HFFc6 (cell line): ENCODE measurements at regions not wholly inside any gene's neighbourhood (a gene's known extent, or its start where the extent isn't known, plus 50 kb on each side); places are given as distances from the start of the nearest gene placed in this dataset.

ENCODE experiments used
- DNase-seq: peaks from one replicate; pipeline ENCODE4 v3.0.0-alpha.2; 2018
- H3K27ac Mint-ChIP-seq: 2 replicates; pipeline ENCODE4 v1.8.0; 2020; ENCODE audit warnings: mild to moderate bottlenecking, mixed read lengths
- H3K27me3 Mint-ChIP-seq: 2 replicates; pipeline ENCODE4 v1.8.0; 2021; ENCODE audit warnings: mild to moderate bottlenecking, moderate library complexity, mixed read lengths; ENCODE audit not compliant: insufficient read depth
- H3K36me3 Mint-ChIP-seq: 2 replicates; pipeline ENCODE4 v1.8.0; 2021; ENCODE audit warnings: low read depth, mixed read lengths
- H3K4me1 Mint-ChIP-seq: 2 replicates; pipeline ENCODE4 v1.8.0; 2020; ENCODE audit warnings: low read depth, mixed read lengths
- H3K4me3 Mint-ChIP-seq: 2 replicates; pipeline ENCODE4 v1.8.0; 2020; ENCODE audit warnings: mild to moderate bottlenecking, moderate library complexity, mixed read lengths
- H3K9me3 Mint-ChIP-seq: 2 replicates; pipeline ENCODE4 v1.8.0; 2020; ENCODE audit warnings: mild to moderate bottlenecking, mixed read lengths
- TF ChIP-seq, protein P1 (sequence below): fragments of 200-600 bp; sonication (generic); IDR thresholded peaks from 2 replicates; pipeline ENCODE4 v1.5.0; 2021; ENCODE audit warnings: antibody characterized with exemption, mild to moderate bottlenecking

DNA sequence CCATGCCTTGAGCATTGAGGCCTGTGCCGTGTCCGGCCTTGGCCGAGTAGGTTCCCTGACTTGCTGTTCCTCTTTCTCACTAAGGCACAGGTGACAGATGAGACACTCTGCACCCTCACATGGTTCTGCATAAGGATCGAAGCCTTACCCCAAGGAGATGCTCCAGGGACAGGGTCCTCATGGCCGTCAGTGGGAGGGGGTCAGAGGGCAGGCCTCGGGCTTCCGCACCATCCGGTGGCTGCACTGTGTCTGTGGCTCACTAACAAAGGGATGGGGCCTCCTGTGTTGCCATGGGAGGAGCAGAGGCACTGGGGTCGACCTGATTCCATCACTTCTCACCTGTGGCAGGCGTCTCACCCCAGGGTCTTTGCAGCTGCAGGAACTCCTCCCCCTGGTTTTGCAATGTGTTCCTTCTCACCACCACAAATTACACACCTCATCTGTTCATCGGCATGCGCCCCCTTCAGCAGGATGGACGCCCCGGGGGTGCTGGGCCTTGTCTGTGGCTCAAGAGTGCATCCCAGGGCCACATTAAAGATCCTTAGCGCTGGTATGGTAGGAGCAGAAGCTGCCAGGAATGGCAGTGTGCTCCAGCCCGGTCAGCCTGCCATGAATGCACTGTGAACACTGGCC is 113.3 kb upstream of the SOX1 start:
- DNase-seq: no peak

DNA sequence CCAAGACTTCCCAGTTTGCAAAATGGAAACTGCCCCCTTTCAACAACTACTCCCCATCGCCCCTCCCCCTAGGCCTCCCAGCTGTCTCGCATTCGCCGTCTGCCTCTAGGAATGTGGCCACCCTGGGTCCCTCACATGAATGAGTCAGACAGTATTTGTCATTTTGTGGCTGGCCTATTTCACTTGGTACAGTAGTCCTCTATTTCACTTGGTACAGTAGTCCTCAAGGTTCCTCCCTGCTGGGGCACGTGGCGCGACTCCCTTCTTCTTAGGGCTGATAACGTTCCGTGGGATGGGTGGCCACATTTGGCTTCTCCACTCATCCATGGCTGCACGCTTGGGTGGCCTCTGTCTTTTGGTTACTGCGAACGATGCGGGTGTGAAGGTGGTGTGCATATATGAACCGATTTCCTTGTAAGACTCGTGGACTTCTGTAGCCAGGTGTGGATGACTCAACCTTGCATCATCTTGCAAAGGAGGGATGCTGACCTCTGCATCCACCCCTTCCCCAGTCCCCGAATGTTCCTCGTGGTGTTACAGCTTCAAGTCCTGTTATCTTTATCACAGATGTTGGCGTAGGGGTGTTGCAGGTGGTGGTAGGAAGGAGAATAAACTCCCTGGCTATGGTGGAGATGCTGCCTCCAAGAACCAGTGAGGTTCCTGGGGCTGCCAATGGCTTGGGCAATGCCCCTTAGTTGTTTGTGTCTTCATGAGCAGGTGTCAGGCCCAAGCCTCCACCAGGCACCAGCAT is 112.1 kb upstream of the SOX1 start:
- TF ChIP-seq, protein P1, sequence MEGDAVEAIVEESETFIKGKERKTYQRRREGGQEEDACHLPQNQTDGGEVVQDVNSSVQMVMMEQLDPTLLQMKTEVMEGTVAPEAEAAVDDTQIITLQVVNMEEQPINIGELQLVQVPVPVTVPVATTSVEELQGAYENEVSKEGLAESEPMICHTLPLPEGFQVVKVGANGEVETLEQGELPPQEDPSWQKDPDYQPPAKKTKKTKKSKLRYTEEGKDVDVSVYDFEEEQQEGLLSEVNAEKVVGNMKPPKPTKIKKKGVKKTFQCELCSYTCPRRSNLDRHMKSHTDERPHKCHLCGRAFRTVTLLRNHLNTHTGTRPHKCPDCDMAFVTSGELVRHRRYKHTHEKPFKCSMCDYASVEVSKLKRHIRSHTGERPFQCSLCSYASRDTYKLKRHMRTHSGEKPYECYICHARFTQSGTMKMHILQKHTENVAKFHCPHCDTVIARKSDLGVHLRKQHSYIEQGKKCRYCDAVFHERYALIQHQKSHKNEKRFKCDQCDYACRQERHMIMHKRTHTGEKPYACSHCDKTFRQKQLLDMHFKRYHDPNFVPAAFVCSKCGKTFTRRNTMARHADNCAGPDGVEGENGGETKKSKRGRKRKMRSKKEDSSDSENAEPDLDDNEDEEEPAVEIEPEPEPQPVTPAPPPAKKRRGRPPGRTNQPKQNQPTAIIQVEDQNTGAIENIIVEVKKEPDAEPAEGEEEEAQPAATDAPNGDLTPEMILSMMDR: no peak
- Mint-ChIP-seq H3K4me1 (no peaks in the 10 kb centered on the region), H3K27ac (no peak overlapping the region), H3K4me3 (no peak overlapping the region), H3K27me3 (no peaks in the 10 kb centered on the region; the same call in none of the 2 replicates), H3K9me3 (peaks cover 58% of the 10 kb centered on the region), H3K36me3 (peaks cover 4% of the 10 kb centered on the region; the same call in 1 of the 2 replicates)
- no peak for DNase-seq

More for the DNA sequence above, 113.3 kb upstream of the SOX1 start:
- no peaks in the 10 kb centered on the region; the same call in none of the 2 replicates for H3K27me3 Mint-ChIP-seq
- no peaks in the 10 kb centered on the region for H3K4me1 Mint-ChIP-seq
- H3K4me3 Mint-ChIP-seq: no peak overlapping the region
- peaks cover 68% of the 10 kb centered on the region for H3K9me3 Mint-ChIP-seq
- peaks cover 4% of the 10 kb centered on the region; the same call in 1 of the 2 replicates for H3K36me3 Mint-ChIP-seq
- TF ChIP-seq, protein P1: no peak
- H3K27ac Mint-ChIP-seq: no peak overlapping the region

DNA sequence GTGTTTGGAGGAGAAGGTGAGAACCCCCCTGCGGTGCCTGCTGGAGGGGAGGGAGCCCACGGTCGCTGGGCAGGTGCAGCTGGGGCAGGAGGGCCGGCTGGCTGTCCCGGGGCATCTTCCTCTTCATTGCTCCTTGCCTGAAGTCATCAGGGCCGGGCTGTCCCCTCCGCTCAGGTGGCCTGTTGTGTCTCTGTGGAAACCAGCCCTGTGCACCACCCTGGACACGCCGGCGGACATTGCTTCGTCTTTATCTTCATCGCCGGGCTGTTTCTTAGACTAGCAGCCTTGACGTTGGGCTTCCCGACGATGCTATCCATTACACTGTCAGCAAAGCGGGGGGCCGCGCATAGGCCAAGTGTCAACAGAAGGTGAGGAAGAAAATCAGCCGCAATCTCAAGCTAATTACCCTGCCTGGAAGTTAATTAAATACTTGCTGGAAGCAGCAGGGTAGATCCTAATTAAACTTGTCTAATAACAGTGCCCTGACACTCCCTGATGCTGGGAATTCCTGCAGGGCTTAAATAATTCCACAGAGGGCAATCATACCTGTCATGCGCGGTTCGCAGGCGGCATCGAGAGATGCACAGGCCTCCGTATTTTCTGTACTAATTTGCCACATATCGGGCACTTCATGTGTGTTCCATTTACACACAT is 111.4 kb upstream of the SOX1 start:
- DNase-seq: no peak
- Mint-ChIP-seq H3K4me3 (no peak overlapping the region), H3K27ac (no peak overlapping the region), H3K9me3 (peaks cover 55% of the 10 kb centered on the region), H3K27me3 (no peaks in the 10 kb centered on the region; the same call in none of the 2 replicates), H3K36me3 (peaks cover 3% of the 10 kb centered on the region; the same call in 1 of the 2 replicates), H3K4me1 (no peaks in the 10 kb centered on the region)
- TF ChIP-seq, protein P1: no peak

DNA sequence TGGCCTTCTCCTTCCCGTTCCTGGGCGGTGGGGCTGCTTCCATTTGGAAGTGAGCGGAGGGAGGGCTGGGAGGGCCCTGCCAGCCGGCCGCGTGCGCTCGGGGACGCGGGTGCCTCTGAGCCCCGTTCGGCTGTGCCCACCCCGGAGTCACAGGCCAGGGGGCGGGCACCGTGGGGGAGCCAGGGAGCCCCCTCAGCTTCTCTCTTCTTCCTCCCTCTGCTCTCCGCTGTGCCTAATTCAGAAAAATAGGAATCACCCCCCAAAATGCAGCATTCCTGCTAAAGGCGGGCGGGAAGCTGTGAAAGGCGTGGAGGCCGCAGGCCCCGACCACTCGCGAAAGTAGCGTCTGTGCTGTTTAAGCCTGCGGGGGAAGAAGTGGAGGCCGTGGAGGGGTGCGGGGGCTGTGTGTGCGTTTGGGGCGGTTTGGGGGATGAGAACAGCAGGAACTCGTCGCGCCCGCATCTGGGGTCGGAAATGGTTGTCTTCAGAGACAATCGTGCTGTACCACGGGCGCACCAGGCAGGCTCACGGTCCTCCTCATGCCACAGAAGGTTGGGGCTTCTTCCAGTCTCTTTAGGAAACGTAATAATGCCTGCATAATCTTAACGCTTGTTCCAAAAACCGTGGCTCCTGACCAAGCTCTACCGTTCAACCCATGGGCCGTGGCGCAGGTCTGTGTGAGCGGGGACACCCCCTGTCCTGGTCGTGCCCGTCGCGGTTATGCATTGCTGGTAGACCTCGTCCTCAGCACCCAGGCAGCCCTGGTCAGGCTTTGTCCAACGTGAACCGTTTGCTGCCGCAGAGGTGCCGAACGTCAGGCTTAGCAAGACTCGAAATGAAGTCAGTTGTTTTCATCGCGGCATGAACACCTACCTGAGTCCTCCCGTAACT is 110.4 kb upstream of the SOX1 start:
- Mint-ChIP-seq H3K9me3 (peaks cover 46% of the 10 kb centered on the region), H3K27ac (no peak overlapping the region), H3K4me1 (no peaks in the 10 kb centered on the region), H3K36me3 (no peaks in the 10 kb centered on the region; the same call in 1 of the 2 replicates), H3K4me3 (no peak overlapping the region), H3K27me3 (no peaks in the 10 kb centered on the region; the same call in none of the 2 replicates)
- TF ChIP-seq, protein P1: no peak
- DNase-seq: no peak

DNA sequence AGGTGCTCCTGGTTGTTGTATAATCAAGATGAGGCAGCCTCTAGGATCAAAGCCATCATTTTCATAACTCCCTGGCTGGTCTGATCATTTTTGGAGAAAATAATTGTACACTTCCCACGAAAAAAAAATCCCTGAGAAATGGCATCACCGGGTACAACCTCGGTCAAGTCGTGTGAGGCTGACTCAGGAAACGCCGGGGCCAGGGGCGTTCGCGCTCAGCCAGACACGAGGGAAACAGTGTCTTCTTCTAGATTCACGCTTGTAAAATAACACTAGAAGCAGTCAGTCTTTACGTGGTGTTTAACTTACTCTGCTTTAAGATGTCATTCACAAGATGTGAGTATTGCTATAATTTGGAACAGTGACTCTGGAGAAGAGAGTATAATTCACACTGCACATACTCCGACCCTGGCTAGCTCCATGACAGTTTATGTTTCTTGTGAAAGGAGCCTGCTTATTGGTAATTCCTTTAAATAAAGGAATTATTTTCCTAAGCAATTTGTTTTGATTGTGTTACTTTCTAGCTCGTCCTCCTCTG is 109.0 kb upstream of the SOX1 start:
- Mint-ChIP-seq H3K9me3 (peaks cover 46% of the 10 kb centered on the region), H3K4me3 (no peak overlapping the region), H3K27ac (no peak overlapping the region), H3K27me3 (no peaks in the 10 kb centered on the region; the same call in 1 of the 2 replicates), H3K36me3 (no peaks in the 10 kb centered on the region; the same call in 1 of the 2 replicates), H3K4me1 (no peaks in the 10 kb centered on the region)
- no peak for DNase-seq
- TF ChIP-seq, protein P1: no peak
